GM19467 (cell line): ENCODE measurements at regions not wholly inside any gene's neighbourhood (a gene's known extent, or its start where the extent isn't known, plus 50 kb on each side); places are given as distances from the start of the nearest gene placed in this dataset.

Experiments
- ATAC-seq: cut with Tn5 transposase; IDR thresholded peaks from one replicate; pipeline ENCODE4 v1.9.1; 2021; ENCODE audit warnings: mild to moderate bottlenecking, moderate library complexity; ENCODE audit not compliant: unreplicated experiment

DNA sequence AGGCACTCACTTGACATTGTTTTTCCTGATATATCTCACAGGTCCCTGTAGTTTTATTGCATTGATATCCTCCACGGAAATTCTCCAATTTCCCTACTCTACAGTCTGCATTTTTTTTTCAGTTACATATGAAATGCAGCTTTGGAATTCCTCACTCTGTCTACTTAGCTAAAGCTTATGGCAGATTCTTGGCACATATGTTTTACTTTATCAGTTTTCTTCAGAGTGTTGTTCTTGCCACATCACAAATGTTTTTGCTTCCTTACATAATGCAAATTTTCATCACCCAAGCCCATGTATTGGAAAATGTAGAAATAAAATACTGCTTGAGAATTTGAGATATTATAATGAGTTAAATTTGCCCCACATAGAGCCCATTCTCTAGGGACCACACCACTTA is 1895.1 kb downstream of the MRPL39 start:
- no peak for ATAC-seq

DNA sequence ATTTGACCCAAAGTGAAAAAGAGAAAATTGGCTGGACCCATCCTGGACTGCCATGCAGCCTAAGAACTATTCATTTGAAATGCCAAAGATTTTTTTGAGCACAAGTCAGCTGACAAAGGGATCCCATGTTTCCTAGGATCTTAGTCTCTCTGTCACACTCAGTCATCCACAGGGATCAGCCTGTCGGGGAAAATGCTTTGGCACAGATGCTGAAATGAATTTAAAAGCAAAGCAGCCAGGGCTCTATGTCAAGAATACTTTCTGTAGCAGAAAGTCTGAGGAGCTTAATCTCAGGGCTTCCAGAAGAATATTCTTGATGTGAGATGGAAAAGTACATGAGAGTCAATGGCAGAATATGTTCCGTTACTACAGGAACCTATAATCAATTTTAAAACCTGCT is 1900.8 kb downstream of the MRPL39 start:
- no peak for ATAC-seq

DNA sequence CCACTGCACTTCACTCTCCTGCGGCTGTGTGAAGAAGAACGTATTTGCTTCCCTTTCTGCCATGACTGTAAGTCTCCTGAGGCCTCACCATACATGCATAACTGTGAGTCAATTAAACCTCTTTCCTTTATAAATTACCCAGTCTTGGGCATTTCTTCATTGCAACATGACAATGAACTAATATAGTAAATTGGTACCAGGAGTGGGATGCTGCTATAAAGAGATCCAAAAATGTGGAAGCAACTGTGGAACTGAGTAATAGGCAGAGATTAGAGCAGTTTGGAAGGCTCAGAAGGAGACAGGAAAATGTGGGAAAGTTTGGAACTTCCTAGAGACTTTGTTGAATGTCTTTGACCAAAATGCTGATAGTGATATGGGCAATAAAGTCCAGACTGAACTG is 1907.9 kb downstream of the MRPL39 start:
- no peak for ATAC-seq

DNA sequence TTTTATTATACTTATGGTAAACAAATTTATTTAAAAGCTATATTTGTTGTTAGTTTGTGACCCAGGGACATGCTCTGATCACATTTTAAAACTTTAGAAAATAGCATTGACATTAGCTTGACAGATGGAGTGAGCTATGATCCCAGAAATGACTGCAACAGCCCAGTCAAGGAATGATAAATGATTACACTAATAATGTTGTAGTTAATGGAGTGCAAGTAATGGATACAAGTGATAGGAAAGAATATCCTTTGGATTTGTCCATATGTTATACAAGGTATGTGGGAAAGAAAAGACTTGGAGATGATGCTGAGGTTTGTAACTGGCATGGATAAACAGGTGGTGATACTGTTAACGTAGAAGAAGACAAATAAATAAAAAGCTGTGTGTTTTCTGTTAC is 1908.7 kb downstream of the MRPL39 start:
- ATAC-seq: no peak

DNA sequence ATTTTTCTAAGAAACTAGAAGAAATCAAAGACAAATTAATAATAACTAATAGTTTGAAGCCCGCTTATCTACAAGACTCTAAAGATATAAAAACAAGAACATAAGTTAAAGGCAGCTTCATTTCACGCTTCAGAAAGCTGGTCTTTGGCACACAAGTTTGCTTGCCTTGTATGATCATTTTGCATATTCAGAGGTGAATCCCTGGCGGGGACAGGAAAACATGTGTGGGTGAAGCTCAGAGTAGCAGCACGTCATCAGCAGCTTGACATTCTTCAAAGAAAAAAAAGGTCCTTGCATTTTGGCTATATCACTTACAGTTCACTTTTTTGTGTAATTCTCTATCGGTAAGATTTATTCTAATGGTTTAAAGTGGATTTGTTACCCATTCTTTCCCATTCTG is 1911.8 kb downstream of the MRPL39 start:
- no peak for ATAC-seq

DNA sequence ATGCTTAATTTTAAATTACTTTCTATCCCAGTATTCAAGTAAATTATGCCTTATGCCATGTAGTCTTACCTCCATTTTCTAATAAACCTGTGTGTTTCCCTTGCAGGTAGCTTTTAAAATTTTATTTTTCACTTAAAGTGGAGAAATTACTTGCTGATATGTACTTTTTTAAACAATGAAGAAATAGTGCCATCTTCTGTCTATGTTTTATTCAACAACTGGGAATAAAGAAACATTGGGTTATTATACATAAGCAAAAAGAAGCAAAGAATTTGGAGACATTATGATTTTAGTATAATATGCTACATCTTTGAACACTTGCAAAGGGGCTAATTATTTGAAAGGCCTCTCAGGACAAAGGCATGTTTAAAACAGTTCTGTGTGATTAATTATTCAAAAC is 1912.9 kb downstream of the MRPL39 start:
- ATAC-seq: no peak

DNA sequence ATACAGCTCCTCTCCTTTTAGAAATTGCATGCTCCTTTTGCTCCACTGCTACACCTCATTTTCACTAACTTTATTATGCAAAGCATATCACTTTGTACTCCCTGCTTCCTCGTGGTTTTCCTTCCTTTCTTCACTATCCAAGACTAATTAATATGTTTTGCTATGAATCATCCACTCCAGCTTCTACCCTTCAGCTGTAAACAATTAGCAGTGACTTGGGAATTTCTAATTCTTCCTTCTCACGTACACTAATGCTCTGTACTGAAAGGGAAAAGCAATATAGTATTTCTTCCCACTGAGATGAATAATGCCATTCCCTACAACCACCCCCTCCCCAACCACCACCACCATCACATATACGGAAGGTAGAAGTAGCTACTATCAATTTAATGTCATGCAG is 1917.0 kb downstream of the MRPL39 start:
- no peak for ATAC-seq

DNA sequence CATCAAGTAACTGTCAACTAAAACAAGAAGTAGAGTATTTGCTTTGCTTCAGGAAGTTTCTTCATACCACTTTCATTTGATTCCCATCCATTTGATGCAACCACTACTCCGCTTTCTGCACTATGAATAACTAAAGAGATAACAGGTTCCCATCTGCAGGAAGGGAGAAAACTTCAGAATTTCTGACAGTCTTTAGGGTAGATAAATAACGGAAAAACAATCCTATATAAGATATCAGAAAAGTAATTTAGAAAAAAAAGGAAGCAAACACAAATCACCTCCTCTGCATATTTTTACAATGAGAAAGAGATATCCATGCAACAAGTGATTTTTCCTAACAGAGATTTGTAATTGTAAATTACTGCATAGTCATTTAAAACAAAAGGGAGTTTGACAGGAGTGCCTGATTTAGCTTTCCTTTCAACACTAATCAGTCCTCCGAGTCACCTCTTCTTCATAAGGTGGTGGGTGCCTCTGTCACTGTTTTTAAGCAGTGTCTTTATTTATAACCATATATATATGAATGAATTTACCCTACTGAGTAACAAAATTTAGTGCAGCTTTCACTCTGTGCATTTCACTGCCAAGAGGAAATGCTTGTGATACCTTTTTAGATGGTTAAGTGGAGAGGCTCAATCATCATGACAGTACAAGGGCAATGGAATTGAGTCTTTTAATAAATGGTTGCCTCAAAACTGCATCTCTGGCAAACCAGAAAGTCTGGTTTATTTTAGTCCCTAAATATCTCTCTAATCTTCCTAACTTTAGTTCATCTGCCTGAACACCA is 1920.4 kb downstream of the MRPL39 start:
- no peak for ATAC-seq

DNA sequence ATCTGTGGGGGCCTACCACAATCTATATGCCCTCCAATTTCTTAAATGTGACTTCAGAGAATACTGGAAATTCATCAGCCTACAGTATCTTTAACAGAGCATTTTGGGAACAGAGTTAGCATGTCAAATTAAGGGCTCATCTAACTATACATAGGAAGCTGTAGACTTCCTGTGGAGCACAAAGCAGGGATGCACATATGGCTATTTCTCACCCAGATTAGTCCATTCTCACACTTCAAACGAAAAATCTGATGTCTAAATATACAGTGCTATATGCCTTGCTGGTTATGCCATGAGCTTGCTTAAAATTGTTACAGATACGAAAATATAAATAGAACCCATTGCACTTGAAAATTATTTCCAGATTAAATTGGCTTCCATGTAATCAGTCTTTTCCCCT is 1922.8 kb downstream of the MRPL39 start:
- ATAC-seq: no peak

DNA sequence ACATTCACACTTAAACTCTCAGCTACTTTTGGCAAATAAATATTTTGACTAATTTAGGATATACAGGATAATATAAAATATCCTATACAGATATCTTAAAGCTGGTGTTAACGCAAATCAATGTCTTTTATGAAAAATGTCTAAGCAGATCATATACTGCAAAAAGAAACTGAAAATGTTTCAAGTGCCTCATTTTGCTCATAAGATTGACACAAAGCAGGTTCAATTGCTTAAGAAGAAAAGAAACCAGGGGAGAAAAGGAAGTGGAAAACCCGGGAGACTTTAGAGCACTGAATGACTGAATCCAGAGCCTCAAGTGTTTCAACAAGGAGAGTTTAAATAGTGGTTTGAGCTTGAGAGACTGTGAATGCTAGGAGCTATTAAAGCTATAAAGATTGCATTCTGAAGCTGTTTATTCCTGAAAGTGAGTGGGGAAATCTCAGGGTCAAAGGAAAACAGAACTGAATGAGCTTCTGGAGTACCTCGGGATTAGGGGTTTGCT is 1943.0 kb downstream of the MRPL39 start:
- no peak for ATAC-seq

DNA sequence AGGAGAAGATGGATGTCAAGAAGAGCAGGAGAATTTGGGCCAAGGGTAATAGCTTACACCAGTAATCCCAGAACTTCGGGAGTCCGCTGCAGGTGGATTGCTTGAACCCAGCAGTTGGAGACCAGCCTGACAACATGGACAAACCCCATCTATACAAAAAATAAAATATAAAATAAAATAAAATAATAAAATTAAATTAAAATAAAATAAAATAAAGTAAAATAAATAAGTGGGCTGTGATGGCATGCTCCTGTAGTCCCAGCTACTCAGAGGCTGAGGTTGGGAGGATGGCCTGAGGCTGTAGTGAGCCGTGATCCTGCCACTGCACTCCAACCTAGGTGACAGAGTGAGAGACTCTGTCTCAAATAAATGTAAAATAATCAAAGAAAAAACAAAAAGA is 1946.7 kb downstream of the MRPL39 start:
- ATAC-seq: no peak

DNA sequence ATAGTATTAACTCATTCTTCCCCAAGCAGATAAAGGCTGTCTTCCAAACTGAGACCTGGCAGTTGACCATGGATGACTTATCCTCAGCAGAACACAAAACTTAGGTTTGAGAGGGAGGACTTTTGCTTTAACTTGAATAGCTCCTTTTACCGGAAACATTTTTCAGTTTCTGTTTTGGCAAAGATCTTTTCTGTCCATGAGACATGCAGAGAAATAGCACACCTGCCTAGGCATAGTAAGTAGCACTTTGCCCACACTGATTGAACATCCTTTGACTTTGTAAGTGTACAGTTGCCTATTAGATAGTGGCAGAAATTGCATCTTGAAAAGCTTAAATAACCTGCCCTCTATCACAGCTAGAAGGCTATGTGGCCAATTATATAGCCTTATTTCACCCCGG is 1962.5 kb downstream of the MRPL39 start:
- no peak for ATAC-seq

DNA sequence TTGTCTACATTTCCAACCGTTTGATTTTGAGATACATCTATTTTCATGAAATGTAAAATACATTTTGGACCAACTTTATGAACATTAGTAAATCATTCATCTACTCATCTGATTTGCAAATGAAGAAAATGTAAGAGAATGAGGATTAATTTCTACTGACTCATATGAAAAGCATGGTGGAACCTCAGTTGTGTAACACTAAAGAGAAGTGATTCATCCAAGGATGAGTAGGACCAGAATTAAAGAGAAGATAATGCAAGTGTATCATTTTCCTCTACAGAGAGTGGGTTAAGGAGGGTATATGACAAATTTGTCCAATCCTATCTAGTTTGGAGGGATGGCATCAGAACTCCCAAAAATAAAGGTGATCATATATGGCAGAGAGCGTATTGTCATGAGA is 1967.6 kb downstream of the MRPL39 start:
- no peak for ATAC-seq

DNA sequence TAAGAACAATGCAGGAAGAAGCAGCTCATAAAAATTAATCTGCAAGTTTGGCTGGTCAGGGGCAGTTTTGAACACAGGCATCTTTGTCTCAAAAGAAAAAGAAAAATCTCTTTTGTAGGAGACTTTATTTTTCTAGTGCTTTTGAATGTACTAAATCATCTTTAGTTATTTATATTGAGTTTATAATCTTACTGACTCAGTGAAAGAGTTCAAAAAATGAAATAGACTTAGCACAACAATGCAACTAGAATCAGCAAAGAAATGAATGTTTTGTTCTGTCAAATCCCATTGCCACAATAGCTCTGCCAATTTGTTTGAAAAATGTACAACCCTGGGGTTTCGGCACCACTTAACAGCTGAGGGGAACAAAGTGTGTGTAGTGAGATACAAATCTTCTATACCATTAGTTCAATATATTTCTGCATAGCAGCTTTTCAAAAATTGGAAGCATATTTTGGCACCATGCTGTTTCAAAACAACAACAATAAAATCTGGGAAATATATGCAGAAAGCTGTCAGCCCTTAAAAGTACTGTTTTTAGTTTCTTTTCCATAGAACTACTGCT is 1969.1 kb downstream of the MRPL39 start:
- ATAC-seq: no peak

DNA sequence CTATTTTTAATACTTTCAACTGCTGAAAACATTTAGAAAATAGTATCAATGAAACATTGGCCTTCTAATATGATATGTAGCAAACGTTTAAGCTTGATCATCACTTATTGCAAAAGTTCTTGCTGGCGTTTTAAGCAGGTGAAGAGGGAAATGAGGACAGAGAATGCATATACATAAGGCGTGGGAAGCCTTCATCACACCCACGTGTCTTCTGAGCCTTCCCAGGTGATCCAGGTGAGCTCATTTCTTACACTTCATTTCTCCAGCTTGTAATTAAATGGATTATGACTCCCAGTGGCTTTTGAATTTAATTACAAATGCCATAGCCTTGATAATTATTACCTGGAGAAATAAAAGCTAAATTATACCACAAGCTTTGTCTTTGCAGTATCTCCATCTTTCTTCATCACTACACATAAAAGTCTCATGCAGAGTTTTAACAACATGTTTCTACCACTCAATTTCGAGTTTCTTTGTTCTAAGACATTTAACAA is 1973.8 kb downstream of the MRPL39 start:
- ATAC-seq: no peak

DNA sequence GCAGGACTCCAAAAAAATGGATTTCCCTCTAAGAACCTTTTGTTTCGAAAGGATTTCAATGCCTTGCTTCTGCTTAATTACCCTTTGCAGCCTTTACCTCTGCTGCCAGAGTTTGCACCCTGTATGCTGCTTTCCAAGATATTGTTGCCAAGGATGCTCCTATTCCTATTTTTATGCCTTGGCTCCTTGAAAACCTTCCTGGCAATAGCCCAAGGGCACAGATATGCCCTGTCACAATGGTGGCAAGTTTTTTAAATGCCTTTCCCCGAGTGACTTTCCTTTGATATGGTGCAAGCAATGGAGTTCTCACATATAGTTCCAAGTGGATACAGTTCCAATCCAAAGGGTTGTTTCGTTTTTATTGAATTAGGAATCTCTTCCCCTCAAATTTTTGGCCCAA is 1983.0 kb downstream of the MRPL39 start:
- ATAC-seq: no peak

DNA sequence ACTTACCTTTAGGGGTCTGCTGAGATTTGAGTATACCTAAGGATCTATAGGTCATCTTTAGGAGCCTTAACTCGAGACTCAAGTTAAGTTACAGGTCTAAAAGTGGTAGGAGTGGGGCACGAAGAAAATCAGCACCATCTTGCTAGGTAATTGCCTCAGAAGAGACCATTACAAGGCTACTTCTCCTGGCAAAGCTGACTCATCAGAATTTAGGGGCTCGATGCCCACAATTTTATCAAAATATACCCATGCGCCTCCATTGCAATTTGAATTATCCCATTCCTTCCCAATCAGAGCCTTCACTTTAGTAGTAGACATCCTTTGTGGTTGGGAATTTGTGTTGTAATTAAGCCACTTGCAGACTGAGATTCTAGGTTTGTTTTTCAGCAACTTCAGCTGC is 1994.3 kb downstream of the MRPL39 start:
- ATAC-seq: no peak

DNA sequence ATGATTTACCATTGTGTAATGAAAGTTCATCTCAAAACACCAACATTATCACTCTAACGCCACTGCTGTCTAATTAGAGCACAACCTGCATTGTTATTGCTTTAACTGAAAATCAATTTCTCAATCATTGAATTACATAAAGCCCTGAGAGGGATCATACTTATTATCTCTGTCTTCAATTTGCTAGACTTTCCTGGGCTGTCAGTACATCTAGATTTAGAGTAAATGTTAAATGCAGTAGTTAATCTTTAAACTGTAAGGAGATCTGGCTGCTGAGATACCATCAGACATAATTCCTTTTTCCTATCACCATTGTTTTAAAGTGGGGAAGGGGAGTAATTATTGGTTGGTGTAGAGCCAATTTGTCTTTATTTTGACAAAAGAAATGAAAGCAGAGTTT is 1995.1 kb downstream of the MRPL39 start:
- no peak for ATAC-seq

DNA sequence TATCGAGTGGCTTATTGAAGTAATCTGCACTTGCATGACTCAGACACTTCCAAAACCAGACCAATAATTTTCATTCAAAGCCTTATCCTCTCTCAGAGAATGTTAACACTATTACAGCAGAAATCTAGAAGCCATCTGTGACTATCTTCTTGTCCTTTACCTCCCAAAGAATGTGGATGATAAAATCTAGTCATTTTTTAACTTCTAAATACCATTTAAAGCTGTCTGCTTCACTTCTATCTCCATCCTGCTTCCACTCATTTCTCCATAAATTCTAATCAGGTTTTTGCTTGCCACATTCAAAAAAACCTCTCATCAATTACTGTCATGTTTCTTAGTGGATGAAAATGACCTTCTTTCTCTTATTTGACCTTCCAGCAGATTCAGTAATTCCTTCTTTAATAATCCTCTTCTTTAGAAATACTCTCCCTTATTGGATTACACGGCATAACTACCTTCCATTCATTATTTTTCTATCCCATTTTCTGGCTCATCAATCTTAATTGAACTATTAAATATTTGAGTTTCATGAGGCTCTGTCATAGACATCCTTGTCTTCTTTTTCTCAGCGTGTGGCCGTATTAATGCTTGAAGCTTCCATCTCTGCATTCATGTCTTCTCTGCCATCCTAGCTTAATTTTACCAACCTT is 1999.4 kb downstream of the MRPL39 start:
- no peak for ATAC-seq

DNA sequence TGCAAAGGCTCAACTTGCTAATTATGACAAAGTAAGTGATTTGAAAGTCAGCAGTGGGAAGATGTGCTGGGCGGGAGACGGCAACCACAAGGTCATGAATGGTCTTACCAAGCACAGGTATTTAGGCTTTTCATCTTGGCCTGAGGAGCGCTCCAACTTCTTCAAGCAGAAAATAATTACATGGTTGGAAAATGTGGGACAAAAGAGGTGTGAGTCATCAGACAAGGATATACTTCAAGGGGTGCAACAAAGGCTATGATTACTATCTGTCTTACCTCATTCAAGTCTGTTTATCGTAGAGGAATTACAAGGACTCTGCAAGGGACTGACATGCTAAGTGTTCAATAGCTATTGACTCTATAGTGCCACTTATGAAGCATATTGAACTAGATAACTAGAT is 2005.7 kb downstream of the MRPL39 start:
- ATAC-seq: no peak

DNA sequence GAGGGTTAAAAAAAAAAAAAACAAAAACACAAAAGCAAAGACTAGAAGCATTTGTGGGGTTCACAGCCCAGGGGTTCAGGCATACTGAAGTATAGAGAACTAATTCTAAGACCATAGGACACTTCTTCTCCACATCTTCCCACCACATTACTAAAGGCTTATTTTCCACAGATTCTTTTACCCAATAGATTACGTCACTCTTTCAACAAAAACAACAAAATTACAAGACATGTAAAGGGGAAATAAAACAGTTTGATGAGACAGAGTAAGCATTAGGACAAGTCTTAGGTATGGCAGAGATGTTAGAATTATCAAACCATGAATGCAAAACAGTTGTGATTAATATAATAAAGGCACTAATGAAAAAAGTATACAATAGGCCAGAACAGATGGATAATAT is 2013.7 kb downstream of the MRPL39 start:
- no peak for ATAC-seq

DNA sequence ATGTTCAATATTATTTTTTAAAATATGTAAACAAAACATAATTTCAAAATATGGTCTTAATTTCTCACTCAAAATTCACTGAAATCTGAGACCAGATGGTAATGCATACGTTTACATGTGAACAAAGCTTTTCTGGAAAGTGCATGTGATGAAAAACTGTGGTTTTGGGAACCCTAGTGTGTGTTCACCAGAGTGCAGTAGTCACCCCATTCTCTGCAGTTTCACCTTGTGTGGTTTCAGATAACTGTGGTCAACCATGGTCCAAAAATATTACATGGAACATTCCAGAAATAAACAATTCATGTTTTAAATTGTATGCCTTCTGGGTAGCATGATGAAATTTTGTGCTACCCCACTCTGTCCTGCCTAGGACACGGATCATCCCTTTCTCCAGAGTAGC is 2021.9 kb downstream of the MRPL39 start:
- ATAC-seq: no peak
